ENCODE measurements at regions not wholly inside any gene's neighbourhood (a gene's known extent, or its start where the extent isn't known, plus 50 kb on each side); places are given as distances from the start of the nearest gene placed in this dataset.
A peak's percentile ranks its signal among the peaks of the same experiment; 100 is the strongest.

- H3K27ac Mint-ChIP-seq, result no peak overlapping the region
- H3K4me3 Mint-ChIP-seq, result no peak overlapping the region
- TF ChIP-seq PRRX2 (CRISPR knock-in tag; IDR thresholded peaks at IDR 0.05) (no peak), ETV6 (CRISPR knock-in tag; IDR thresholded peaks at IDR 0.05) (no peak)
- DNase-seq (ENCODE audit: low spot score) (no peak), ATAC-seq (peak; percentile 22; the same call in 1 of the 2 replicates)
- ChIA-PET POLR2A (no interaction called here), CTCF (interaction anchor here (0.7 kb wide), 1 partner anchor 421 kb away, joined by 3 read pairs; no protein-coding TSS in a partner anchor)
- no peaks in the 10 kb centered on the region for H3K27me3 Mint-ChIP-seq (ENCODE audit: low read depth)
- H3K36me3 Mint-ChIP-seq, result no peaks in the 10 kb centered on the region
- H3K4me1 Mint-ChIP-seq, result no peaks in the 10 kb centered on the region
- peaks cover 12% of the 10 kb centered on the region for H3K9me3 Mint-ChIP-seq
These were observed 434.7 kb upstream of the SETBP1 start for GRCh38 chr18:44246001-44246400.

DNA sequence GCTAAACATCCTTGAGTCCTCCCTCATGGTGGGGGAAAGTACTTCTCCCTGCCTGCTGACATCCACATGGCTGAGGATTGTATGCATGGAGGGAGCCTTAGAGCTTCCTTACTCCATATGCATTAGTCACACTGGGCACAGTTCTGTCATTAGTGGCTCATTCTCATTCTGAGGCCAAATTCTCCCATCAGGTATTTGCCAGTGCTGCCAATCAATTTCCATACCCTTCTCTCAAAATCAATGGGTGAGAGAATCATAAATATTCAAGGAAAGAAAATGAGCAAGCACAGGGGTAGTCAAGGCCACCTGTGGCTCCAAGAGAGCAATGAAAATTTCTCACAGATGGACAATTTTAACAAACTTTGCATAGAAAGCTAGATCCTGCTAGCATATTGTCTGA, 422.6 kb upstream of the SETBP1 start:
- Mint-ChIP-seq H3K4me1 (no peaks in the 10 kb centered on the region), H3K36me3 (peaks cover 21% of the 10 kb centered on the region), H3K27ac (no peak overlapping the region), H3K27me3 (ENCODE audit: low read depth) (no peaks in the 10 kb centered on the region), H3K9me3 (peaks cover 35% of the 10 kb centered on the region), H3K4me3 (no peak overlapping the region)
- TF ChIP-seq, protein P1, sequence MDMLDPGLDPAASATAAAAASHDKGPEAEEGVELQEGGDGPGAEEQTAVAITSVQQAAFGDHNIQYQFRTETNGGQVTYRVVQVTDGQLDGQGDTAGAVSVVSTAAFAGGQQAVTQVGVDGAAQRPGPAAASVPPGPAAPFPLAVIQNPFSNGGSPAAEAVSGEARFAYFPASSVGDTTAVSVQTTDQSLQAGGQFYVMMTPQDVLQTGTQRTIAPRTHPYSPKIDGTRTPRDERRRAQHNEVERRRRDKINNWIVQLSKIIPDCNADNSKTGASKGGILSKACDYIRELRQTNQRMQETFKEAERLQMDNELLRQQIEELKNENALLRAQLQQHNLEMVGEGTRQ (CRISPR knock-in tag; IDR thresholded peaks at IDR 0.05), result no peak
- TF ChIP-seq GRHL2 (CRISPR knock-in tag; IDR thresholded peaks at IDR 0.05; ENCODE audit: insufficient replicate concordance, severe bottlenecking) (no peak), NFATC4 (CRISPR knock-in tag; IDR thresholded peaks at IDR 0.05) (no peak), HMGXB4 (CRISPR knock-in tag; IDR thresholded peaks at IDR 0.05) (no peak), IRF1 (CRISPR knock-in tag; IDR thresholded peaks at IDR 0.05) (no peak), TP53 (CRISPR knock-in tag; IDR thresholded peaks at IDR 0.05) (no peak), ZNF281 (CRISPR knock-in tag; IDR thresholded peaks at IDR 0.05) (no peak), ZNF425 (CRISPR knock-in tag; conservative IDR thresholded peaks at IDR 0.05) (no peak), ZNF671 (CRISPR knock-in tag; IDR thresholded peaks at IDR 0.05) (no peak), FOXP1 (CRISPR knock-in tag; IDR thresholded peaks at IDR 0.05; ENCODE audit: borderline replicate concordance) (no peak), FOXK1 (CRISPR knock-in tag; IDR thresholded peaks at IDR 0.05) (no peak), FOXJ3 (CRISPR knock-in tag; IDR thresholded peaks at IDR 0.05; ENCODE audit: borderline replicate concordance) (no peak)
- ATAC-seq, result no peak
- ChIA-PET CTCF (no interaction called here), POLR2A (no interaction called here)
- DNase-seq (ENCODE audit: low spot score), result no peak

DNA sequence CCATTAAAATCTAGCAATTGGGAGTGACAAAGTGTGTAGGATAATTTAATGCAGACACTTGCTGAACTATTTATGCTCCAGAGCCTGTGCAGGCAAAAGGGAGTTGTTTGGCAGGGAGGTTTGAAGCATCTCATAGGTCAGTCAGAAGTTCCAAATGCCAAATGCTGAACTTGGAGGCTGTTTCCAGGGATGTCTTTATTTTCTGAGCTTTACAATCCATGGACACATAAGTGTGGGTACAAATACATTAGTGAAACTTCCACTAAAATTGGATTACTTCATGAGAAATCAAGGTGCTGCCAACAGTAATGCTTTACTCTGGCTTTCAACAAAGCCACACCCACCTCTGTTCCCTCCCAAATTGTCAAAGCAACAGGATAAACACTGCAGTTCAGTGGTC, 422.1 kb upstream of the SETBP1 start:
- POLR2A ChIA-PET, result no interaction called here
- Mint-ChIP-seq H3K4me3 (no peak overlapping the region), H3K27me3 (ENCODE audit: low read depth) (no peaks in the 10 kb centered on the region), H3K9me3 (peaks cover 31% of the 10 kb centered on the region), H3K36me3 (peaks cover 21% of the 10 kb centered on the region), H3K27ac (no peak overlapping the region), H3K4me1 (no peaks in the 10 kb centered on the region)
- CTCF ChIA-PET, result no interaction called here
- DNase-seq (ENCODE audit: low spot score) (no peak), ATAC-seq (no peak)
- TF ChIP-seq ZNF423 (CRISPR knock-in tag; IDR thresholded peaks at IDR 0.05) (no peak), GABPB1 (CRISPR knock-in tag; IDR thresholded peaks at IDR 0.05) (no peak), IRF1 (CRISPR knock-in tag; IDR thresholded peaks at IDR 0.05) (no peak), FOXP1 (CRISPR knock-in tag; IDR thresholded peaks at IDR 0.05; ENCODE audit: borderline replicate concordance) (no peak), HMGXB4 (CRISPR knock-in tag; IDR thresholded peaks at IDR 0.05) (no peak), ZNF425 (CRISPR knock-in tag; conservative IDR thresholded peaks at IDR 0.05) (no peak), TP53 (CRISPR knock-in tag; IDR thresholded peaks at IDR 0.05) (no peak), ESRRA (CRISPR knock-in tag; IDR thresholded peaks at IDR 0.05; ENCODE audit: borderline replicate concordance) (no peak)
